ENCODE measurements at regions not wholly inside any gene's neighbourhood (a gene's known extent, or its start where the extent isn't known, plus 50 kb on each side); places are given as distances from the start of the nearest gene placed in this dataset.
A peak's percentile ranks its signal among the peaks of the same experiment; 100 is the strongest.

- no peak for DNase-seq
Observed at GRCh38 chr6:130314271-130314670, 51.5 kb upstream of the TMEM200A start.

GRCh38 chr6:130313206-130313605 is 52.6 kb upstream of the TMEM200A start:
- DNase-seq: no peak

GRCh38 chr6:130309028-130309427 is 56.8 kb upstream of the TMEM200A start:
- no peak for DNase-seq

- no peak for DNase-seq
Observed at GRCh38 chr6:130307752-130308361, 58.0 kb upstream of the TMEM200A start.

- no peak for DNase-seq
Observed at GRCh38 chr6:130306377-130306776, 59.4 kb upstream of the TMEM200A start.

GRCh38 chr6:130303431-130303830 is 62.4 kb upstream of the TMEM200A start:
- DNase-seq: no peak

- no peak for DNase-seq
Observed at GRCh38 chr6:130298258-130298657, 67.6 kb upstream of the TMEM200A start.

GRCh38 chr6:130296854-130297253 is 69.0 kb upstream of the TMEM200A start:
- DNase-seq: no peak

- peak; percentile 4 to 15 for DNase-seq
Observed at GRCh38 chr6:130293800-130294199, 71.0 kb upstream of the SAMD3 start.

GRCh38 chr6:130288065-130288464 is 65.3 kb upstream of the SAMD3 start:
- DNase-seq: no peak

- peak; percentile 7 to 18 for DNase-seq
Observed at GRCh38 chr6:130282234-130282995, 59.7 kb upstream of the SAMD3 start.

GRCh38 chr6:130276507-130276906 is 53.8 kb upstream of the SAMD3 start:
- no peak for DNase-seq

GRCh38 chr6:130274007-130274406 is 51.3 kb upstream of the SAMD3 start:
- DNase-seq: no peak

Data from activated CD4-positive, alpha-beta T cell treated with anti-CD3 and anti-CD28 coated beads for 4 hours (primary cell).